Ecto neural progenitor cell (in vitro differentiated cells): ENCODE measurements at regions not wholly inside any gene's neighbourhood (a gene's known extent, or its start where the extent isn't known, plus 50 kb on each side); places are given as distances from the start of the nearest gene placed in this dataset.
"Not testable (repeated sequence)": the region's sequence is repeated elsewhere in the genome, so short reads cannot be mapped to it uniquely, and the experiment has no call there.

Source experiments
- DNase-seq: peaks from one replicate; pipeline ENCODE4 v3.0.0-alpha.2; 2018; ENCODE audit warnings: low spot score

DNA sequence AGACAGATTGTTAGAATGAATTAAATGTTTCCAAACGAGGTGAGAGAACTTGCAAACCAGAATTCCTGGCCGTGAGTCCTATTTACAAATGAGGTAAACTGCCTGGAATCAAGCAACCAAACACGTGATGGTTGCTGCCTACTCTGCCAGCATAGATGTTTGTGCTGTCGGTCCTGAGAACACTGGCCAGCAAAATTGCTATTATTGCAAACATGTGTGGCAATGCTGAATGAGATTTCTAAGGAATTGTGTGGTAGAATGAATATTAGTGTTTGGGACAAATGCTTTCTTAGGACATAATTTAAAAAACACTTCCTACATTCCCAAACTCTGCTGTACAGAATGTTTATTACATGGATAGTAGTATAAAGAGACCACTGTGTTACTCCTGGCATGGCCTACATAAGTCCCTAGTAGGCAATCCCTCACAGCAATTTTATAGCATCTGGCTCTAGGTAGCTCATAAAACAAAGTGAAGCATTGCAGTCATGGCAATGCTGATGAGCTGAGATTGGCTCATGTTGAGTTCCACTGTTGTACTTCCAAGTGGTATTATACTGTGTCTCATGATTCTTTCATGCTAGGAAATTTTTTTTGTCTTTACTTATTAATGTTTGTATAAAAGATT, 605.2 kb upstream of the EPHA5 start:
- DNase-seq = no peak

DNA sequence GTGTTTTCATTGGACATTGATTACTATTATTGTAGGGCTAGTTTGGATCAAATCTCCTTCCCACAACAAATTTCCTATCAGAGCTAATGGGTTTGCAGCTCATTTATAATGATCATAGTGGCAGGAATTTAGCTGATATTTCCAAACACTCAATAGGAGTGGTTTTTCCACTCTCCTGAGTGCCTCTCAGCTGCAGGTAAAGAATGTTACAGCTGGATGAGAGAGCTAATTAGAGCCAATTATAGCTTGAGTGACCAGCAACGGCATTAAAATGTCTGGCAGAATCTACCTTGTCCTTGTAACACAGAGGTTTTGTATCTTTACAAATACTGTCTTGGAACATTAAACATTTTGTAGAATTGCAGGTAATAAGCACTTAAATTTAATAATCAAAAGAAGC, 602.8 kb upstream of the EPHA5 start:
- no peak for DNase-seq

DNA sequence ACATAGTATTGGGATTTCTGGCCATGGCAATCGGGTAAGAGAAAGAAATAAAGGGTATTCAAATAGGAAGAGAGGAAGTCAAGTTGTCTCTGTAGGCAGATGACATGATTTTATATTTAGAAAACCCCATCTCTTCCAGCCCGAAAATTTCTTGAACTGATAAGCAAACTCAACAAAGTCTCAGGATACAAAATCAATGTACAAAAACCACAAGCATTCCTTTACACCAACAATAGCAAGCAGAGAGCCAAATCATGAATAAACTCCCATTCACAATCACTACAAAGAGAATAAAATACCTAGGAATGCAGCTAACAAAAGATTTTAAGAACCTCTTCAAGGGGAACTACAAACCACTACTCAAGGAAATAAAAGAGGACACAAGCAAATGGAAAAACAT, 600.1 kb upstream of the EPHA5 start:
- DNase-seq = not testable (repeated sequence)

DNA sequence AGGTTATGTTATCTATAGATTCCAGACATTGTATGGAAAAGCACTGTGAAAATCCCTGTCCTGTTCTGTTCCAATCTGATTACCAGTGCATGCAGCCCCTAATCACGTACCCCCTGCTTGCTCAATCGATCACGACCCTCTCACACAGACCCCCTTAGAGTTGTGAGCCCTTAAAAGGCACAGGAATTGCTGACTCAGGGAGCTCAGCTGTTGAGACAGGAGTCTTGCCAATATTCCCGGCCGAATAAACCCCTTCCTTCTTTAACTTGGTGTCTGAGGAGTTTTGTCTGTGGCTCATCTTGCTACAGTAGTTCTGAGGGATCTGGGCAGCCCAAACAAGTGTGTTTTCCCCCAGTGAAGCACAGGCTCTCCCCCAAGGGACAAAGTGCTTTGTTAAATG, 596.3 kb upstream of the EPHA5 start:
- DNase-seq = not testable (repeated sequence)

DNA sequence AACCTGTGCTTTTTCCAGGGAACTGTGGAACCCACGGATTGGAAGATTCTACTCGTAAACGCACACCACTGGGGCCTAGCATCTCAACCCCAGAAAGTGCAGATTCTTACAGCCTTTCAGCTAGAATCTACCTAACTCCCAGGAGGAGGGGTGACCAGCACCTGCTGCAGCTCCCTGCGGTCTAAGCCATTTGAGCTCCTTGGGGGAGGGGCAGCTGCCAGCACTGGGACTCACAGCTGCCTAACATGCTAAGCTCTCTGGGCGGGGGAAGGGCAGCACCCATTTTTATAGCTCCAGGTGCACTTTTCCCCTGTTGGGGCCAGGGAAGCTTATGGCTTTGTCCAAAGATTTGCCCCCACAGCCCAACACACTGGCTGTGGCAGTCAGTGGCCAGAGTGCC, 595.7 kb upstream of the EPHA5 start:
- DNase-seq = no peak

DNA sequence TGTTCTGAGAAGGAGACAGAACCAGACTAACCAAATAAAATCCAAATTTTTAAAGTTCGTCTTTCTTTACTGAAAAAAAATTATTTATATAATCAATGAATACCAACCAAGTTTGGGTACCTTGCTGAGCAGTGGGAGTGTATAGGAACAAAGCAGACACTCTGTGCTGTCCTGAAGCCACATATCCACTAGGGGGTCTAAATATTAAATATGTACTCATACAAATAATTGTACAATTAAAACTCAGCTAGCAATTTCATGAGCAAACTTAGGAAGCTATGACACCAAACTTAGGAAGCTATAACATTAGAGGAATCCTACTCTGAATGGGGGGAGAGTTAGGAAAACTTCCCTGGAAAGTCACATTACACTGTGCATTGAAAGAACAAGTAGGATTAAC, 582.0 kb upstream of the EPHA5 start:
- DNase-seq = no peak

DNA sequence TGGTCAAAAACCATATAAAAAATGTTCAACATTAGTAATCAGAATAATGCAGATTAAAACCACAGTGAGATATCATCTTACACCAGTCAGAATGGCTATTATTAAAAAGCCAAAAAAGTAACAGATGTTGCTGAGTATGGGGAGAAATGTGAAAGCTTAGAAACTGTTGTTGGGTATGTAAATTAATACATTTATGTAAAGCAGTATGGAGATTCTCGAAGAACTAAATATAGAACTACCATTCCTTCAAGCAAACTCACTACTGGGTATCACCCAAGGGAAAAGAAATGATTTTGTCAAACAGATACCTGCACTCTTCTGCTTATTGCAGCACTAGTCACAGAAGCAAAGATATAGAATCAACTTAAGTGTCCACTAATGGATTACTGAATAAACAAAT, 576.4 kb upstream of the EPHA5 start:
- DNase-seq = no peak

DNA sequence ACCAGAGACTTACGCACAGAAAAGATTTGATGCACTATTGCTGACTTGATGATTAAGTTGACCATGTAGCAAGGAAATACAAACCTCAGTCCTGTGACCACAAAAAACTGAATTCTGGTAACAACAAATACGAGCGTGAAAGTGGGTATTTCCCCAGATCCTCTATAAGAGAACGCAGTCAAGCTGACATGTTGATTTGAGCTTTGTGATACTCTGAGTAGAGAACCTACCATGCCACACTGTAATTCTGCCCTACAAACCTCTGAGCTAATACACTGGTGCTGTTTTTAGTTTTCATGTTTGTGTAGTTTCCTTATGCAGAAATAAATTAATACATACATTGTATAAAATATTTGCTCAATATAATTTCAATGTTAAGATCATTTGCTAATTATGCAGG, 565.6 kb upstream of the EPHA5 start:
- no peak for DNase-seq

DNA sequence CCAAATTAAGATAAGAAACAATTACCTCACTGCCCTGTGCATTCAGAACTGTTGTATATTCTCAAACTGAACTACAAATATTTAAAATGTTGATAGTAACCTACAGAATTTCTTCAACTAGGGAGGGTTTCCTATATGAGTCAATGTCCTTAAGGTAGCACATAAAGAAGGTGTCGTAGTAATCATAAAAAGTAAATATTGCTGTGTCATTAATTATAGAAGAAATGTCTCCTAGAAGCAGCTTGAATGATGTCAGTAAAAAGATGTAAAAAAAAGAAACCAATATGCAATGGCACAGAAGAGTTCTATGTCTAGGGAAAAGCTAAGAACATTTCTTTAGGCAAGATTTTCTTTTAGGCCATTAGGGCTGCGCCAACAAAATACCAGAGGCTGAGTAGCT, 559.6 kb upstream of the EPHA5 start:
- no peak for DNase-seq

DNA sequence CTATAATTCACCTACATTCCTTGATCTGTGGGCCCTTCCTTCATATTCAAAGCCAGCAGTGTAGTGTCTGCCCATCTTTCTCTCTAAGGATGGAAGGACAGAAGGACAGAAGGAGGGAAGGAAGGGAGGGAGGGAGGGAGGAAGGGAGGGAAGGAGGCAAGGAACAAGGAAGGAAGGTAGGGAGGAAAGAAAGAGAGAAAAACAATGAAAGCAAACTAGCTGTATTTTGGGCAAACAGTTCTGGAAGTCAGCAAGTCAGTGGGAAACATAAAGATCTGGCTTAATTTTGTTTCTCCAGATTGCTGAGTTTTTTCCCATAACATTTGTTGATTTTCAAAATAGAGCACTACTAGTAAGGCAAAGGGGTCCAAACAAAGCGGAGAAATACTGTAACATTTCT, 555.2 kb upstream of the EPHA5 start:
- DNase-seq = no peak

DNA sequence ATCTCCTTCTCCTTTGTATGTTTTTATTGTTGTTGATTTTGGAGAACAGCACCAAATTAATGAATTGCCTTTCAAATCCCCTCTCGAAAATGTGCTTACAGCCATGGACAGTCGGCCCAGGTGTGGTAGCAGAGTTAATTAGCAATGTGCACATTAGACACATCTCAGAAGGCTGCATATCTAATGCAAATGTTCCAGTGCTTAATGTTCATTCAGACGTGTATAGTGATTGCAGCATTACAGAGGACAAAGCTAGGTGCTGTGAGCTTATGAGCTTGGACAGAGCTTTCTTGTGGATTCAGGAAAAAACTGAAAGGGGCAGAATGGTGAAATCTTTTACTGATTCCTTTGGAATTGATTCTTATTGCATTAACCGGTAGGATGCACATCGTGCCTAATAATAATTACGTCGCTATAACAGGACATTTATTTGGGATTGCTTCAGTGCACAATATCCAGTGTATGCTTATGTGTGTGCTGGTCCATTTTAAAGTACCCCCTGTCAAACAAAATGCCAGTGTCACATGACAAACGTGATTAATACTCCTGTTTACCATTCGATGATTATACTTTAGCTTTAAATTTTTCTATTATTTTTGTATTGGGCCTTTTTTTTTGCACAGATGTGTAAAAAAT, 552.9 kb upstream of the EPHA5 start:
- DNase-seq = no peak

DNA sequence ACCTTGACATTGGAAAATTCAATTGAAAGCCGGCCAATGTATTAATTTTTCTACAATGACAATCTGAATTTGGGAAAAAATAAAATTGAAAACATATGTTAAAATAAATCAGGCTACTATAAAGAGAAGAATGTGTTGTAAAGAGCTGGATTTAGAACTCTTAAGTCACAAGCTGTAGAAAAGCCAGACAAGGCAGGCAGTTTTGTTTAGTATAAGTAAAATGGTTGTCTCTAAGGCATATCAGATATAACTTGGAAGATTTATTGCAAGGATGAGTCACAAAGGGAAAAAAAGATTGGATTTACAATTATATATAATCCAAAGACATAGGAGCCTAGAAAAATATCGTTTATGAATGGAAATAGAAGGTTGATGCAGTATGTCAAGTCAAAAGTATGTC, 549.1 kb upstream of the EPHA5 start:
- DNase-seq = no peak

DNA sequence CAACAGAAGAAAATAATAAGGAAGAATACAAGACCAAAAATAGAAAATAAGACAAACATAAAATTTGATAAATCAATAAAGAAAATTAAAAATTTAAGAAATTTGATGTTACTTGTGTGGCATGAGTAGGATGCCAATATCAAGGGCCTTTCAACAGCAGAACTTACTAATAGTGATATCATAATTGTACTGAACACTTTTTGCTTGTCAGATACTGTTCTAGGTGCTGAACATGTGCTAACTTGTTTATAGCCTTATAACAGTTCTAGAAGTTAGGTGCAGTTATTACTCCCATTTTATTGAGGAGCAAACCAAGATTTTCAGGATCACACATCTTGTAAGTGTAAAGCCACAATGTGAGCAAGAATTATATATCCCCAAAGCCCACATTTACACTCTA, 546.0 kb upstream of the EPHA5 start:
- no peak for DNase-seq

DNA sequence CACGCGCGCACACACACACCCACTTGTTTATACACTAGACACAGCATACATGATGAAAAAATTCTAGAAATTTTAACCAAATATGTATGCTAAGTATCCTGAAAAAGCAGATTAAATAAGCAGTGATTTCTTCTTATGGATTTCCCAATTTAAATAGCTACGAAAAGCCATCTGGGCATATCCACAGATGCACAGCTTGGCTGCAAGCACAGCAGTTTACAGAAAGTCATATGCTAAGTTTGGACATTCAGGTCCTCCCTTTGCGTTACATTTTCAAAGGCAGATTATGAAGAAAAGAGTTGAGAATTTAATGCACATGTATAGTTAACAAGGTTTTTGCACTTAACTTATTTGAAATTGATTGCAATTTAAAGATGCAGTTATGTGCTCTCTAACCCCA, 542.2 kb upstream of the EPHA5 start:
- no peak for DNase-seq

DNA sequence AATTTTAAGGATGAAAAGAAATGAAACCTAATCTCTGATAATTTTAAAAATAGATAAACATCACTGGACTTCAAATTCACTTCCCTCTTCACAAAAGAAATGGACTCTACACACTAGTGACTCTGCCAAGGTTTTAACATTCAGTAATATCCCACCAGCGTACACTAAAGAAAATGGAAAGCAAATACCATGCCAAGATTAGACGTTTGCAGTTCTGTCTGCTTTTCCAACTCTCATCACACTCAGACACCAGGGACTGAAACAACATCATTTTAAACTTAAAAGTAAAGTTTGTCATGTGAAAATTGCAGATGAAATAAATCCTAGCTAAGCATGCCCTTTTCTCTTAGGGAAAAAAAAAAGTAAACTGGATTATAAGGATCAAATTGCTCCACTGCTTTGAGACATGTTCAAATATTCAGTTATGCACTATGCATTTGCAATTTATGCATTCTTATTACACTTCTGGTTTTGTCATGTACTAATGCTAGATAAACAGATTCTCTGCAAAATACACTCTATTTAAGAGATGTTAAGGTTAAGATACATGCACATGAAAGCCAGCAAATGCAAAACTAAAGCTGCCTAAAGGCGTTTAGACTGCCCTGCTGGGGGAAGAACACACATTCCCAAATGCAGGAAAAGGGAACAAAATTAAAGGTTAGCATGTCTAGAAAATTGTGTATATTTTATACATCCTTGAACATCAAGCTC, 534.4 kb upstream of the EPHA5 start:
- DNase-seq = no peak

DNA sequence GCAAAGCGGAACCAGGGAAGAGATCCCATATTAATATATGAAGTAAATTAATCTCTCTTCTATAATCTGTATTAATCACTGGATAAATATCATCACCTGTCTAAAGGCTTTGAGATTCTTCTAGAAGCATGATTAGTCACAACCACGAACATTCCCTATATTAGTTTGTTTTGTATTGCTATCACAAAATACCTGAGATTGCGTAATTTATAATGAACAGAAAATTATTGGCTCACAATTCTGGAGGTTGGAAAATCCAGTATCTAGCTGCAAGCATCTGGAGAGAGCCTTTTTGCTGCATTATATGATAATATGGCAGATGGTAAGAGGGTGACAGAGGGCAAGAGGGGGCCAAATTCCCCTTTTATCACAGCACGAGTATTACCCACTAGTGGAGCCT, 532.6 kb upstream of the EPHA5 start:
- no peak for DNase-seq

DNA sequence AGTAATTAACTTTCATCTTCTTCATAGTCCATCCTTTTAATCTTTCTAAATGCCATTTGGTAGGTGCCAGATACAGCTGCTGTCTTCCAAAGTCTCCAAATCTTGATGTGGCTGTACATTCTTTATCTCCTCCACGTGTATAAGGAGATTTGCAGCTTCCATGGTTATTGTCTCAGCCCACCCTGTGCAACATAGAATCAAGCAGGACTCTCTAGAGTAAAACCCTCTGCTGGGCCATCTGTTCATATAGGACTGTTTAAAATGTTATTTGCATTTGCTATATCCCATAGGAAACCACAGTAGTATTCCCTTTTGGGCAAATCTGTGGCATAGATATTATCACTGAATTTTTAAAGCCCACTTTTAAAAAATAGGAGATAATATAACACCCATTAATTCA, 527.2 kb upstream of the EPHA5 start:
- no peak for DNase-seq

DNA sequence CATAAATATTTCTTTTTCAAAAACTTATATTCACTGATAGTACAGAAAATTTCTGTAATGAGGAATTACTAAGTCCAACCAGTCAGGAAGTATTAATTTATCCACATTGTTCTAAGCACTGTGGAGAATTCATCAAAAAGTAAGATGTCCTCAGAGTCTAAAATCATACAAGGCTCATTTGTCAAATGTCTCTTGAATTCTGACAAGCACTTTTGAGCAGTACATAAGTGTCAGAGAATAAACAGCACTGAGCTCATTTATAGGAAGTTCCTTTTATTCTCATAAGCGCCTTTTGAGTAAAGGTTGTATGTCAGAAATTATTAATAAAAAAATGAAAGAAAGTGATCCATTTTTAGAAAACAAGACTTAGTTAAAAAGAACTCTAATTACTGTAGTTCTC, 523.2 kb upstream of the EPHA5 start:
- no peak for DNase-seq

DNA sequence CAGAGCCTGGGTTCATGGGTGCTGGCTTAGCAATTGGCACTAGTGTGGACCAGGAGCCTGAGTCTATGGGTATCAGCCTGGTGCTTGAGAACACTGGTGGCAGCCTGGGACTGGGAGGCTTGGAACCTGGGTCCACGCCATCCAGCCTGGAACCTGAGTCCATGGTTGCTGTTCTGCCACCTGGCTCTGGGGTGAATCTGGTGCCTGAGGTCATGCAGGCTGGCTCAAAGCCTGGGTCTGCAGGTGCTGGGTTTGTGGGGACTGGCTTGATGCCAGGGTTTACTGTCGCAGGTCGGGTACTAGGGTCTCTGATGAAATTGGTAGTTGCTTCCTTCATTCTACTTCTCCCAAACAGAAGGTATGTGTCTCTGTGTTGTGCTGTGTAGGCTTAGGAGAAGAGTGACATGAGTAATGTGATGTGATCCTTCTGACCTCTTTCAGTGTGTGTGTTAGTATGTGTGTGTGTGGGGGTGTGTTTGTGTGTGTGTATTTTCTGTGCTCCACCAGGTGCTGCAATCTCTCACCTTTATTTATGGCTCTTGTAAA, 517.0 kb upstream of the EPHA5 start:
- no peak for DNase-seq

DNA sequence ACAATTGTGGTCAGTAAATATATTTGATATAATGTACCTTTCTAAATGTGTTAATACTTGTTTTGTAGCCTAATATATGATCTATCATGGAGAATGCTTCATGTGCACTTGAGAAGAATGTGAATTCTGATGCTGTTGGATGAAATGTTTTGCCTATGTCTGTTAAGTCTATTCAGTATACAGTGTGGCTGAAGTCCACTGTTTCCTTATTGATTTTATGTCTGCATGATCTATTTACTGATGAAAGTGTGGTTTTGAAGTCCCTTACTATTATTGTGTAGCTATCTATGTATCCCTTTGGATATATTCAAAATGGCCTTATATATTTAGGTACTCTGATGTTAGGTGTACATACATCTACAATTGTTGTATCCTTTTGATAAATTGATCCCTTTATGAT, 515.8 kb upstream of the EPHA5 start:
- no peak for DNase-seq

DNA sequence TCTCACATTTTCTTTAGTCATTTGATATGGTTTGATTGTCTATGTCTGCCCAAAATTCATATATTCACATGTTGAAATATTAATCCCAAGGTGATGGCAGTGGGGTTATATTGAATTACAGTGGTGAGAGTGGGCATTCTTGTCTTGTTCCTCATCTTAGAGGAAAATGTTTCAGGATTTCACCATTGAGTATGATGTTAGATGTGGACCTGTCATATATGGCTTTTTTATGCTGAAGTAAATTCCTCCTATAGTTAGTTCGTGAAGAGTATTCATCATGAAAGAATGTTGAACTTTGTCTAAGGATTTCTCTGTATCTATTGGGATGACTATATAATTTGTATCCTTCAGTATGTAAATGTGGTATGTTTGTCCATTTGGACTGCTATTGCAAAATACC, 512.3 kb upstream of the EPHA5 start:
- no peak for DNase-seq

DNA sequence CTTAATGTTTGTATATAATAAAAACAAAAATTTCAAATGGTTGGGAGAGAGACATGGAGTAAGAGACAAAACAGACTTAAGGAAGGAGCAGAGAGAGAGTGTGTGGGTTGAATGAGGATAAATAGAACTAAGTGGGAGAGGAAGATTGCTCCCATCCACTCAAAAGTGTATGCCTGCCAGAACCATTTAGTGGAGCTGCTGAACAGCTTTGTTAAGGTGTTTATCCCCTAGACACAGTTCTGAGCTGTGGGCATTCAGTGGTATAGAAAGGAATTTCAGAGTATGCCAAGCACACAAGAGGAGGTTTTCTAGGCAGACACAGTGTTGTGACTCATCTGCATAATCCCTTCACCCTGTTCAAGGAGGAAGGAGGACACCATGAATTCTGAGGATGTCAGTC, 508.6 kb upstream of the EPHA5 start:
- no peak for DNase-seq

DNA sequence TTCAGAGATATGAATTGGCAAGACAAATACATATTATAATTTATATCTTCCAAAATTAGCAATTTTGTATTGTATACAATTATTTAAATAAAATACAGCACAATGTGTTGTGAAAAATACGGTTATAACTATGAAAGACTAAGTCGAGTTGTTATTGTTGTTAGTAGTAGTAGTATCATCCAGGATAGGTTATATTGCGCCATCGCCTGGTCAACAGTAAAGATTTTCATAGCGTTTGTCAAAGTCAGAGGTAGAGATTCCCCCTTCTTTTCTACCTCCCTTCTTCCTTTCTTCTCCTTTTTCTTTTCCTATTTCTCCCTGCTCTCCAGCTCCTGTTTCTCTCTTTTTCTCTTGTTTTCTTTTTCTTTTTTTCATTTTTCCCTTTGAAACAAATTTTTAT, 499.1 kb upstream of the EPHA5 start:
- no peak for DNase-seq

DNA sequence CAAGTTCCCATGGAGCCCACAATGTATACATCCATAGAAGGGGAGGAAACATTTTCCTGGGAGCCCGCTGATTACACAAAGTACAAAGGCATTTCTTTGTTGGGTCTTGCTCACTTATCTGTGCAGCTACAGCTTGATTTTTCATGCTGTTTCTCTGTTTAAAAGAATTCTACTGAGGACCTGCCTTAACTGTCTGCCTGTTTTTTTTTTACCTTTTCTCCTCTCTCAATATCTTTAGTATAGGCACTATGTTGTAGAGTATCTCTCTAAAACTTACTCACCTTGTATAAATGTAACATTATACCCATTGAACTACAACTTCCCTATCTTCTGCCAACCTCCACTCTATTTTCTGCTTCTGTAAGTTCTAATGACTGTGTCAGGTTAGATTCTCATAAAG, 494.6 kb upstream of the EPHA5 start:
- no peak for DNase-seq
